ENCODE measurements at regions not wholly inside any gene's neighbourhood (a gene's known extent, or its start where the extent isn't known, plus 50 kb on each side); places are given as distances from the start of the nearest gene placed in this dataset.

GRCh38 chr4:99715286-99715685 is 57.7 kb upstream of the C4orf54 start:
- no peak for DNase-seq (ENCODE audit: low read depth)
- no peak overlapping the region for H3K4me3 ChIP-seq (ENCODE audit: low read depth, low read length)
- TF ChIP-seq CTCF (IDR thresholded peaks at IDR 0.05; ENCODE audit: insufficient read depth, low read length) = no peak

- DNase-seq (ENCODE audit: low read depth) = no peak
- H3K4me3 ChIP-seq (ENCODE audit: low read depth, low read length) = no peak overlapping the region
- no peak for TF ChIP-seq CTCF (IDR thresholded peaks at IDR 0.05; ENCODE audit: insufficient read depth, low read length)
Observed at GRCh38 chr4:99714179-99714578, 56.6 kb upstream of the C4orf54 start.

DNA sequence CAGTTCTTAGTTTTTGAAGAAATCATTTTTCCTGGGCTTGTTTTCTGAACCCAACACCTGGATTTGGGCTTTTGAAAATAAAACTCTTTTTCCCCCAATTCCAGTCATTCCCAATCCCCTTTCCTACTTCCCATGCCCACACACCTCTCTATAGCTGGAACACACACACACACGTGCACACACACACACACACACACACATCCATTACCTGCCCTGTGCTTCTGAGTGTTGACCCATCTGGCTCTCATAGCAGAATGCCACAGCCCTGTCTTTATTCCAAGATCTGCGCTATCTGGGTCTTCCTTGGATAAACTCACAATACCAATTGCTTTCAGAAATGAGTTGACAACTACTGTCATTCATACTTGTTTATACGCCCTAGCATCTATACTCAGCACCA is 54.9 kb upstream of the C4orf54 start:
- no peak for TF ChIP-seq CTCF (IDR thresholded peaks at IDR 0.05; ENCODE audit: insufficient read depth, low read length)
- H3K4me3 ChIP-seq (ENCODE audit: low read depth, low read length) = no peak overlapping the region
- no peak for DNase-seq (ENCODE audit: low read depth)

DNA sequence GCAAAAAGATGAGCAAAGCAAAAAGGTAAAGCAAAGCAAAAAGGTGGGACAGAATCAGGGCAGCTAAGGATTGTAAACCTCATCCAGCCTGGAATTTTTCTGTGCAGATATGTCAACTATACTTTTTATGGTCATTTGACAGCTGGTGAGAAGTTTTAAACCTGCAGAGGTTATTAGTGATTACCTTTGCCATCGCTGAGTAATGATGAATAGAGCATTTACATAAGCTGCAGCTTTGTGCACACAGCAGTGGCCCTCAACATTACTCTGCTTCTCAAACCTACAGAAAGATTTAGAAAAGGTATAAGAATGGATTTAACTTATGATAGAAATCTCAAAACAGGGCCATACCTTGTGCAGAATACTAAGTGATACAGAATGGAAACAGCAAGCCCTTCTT is 54.5 kb upstream of the C4orf54 start:
- no peak for TF ChIP-seq CTCF (IDR thresholded peaks at IDR 0.05; ENCODE audit: insufficient read depth, low read length)
- H3K4me3 ChIP-seq (ENCODE audit: low read depth, low read length) = no peak overlapping the region
- DNase-seq (ENCODE audit: low read depth) = no peak

DNA sequence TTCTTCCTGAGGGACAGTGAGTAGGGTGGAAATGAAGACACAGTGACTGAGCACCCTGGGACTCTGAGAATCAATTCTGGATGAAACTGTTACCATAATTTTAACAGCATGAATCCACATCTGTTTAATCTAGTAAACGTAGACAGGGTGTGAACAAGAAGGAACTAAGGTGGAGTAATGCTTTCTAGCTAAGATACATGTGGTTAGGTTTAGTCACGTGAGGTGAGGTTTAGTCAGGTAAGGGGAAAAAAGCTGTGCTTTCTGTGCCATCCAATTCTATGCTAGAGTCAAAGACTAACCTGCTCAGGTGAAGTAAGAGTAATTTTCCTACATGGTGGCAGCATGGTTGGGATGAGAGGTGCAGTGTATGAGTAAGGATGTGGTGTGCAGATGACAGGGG is 54.0 kb upstream of the C4orf54 start:
- H3K4me3 ChIP-seq (ENCODE audit: low read depth, low read length) = no peak overlapping the region
- no peak for DNase-seq (ENCODE audit: low read depth)
- no peak for TF ChIP-seq CTCF (IDR thresholded peaks at IDR 0.05; ENCODE audit: insufficient read depth, low read length)

DNA sequence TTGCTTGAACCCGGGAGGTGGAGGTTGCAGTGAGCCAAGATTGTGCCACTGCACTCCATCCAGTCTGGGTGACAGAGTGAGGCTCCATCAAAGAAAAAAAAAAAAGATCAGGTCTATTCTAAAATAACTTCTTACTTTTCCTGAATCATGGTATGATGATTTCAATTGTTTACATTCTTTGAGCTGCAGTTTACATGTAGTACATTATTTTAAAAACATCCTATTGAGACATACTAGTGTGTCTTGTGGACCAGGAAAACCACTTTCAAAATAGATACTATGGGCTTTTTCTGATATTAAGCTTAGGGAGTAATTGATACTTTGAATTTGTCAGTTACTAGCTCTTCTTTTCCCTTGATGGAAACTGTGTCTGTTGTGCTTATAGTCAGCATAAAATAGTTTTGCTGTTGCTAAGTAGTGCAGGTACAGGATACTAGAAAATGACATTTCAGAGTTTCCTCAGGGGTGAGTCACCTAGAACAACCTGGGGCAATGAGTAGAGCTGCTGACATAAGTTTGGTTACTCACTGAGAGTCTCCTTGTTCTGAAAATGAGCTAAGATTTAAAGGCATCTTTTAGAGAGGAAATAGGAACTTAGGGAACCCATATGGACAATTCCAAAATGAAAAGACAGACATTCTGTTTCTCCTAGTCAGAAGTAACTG is 53.2 kb upstream of the C4orf54 start:
- no peak for DNase-seq (ENCODE audit: low read depth)
- TF ChIP-seq CTCF (IDR thresholded peaks at IDR 0.05; ENCODE audit: insufficient read depth, low read length) = no peak
- H3K4me3 ChIP-seq (ENCODE audit: low read depth, low read length) = no peak overlapping the region

GRCh38 chr4:99710020-99710419 is 52.4 kb upstream of the C4orf54 start:
- no peak for DNase-seq (ENCODE audit: low read depth)
- H3K4me3 ChIP-seq (ENCODE audit: low read depth, low read length) = no peak overlapping the region
- no peak for TF ChIP-seq CTCF (IDR thresholded peaks at IDR 0.05; ENCODE audit: insufficient read depth, low read length)

Data from fibroblast of the aortic adventitia (primary cell).